NCI-H187 treated with DMSO at 0.1 percent for 48 hours (cell line): ENCODE measurements at regions not wholly inside any gene's neighbourhood (a gene's known extent, or its start where the extent isn't known, plus 50 kb on each side); places are given as distances from the start of the nearest gene placed in this dataset.
A peak's percentile ranks its signal among the peaks of the same experiment; 100 is the strongest.

Source experiments
- DNase-seq: peaks from one replicate; lab custom pipeline; 2025; lab: John Stamatoyannopoulos, UW

DNA sequence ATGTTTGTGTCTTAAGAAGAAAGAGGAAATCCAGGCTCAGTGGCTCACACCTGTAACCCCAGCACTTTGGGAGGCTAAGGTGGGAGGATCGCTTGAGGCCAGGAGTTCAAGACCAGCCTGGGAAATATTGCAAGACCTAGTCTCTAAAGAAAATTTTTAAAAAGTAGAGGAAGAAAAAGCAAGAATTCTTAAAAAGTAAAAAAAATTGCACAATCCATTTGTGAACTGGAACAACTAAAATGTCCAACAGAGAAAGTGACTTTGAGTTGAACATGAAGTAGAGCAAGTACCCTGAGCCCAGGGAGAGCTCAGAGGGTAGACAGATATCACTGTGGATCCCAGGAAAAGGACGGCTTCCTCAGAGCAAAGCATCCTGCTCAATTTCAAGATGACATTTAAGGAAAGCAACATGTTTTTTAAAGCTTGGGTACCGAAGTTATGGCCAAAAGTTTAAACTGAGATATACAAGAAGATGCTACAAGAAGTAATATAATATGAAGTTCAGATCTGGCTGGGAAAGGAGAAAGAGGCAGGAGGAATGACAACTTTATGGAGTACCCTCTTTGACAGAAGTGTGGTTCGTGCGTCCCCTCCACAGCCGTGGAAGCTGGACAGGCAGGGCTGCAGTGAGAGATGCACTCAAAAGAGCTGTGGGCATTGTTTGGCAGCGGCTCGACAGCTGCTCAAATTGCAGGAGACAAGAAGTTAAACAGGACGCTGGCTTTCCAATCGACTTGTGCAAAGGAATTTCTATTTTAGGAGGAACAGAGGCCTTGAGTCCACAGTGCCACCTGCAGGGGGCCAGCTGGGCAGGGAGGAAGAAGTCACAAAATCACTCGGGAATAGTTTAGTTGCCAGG, 201.3 kb downstream of the JCAD start:
- DNase-seq = no peak

DNA sequence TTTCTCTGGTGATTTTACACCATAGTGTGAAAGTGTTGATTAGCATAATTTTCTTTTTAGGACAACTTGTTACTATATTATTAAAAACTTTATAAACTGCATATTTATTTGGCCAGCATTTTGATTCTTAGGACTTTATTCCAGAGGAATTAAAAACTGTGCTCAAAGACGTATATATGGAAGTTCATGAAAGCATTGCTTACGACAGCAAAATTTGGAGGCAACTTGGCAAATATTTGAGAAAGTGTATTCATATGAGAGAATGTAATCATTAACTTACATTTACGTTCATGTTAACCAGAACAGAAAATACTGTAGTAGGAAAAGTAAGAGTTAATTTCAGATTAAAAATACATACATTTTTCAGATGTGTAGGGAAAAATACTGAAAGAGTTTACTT, 203.1 kb downstream of the JCAD start:
- DNase-seq = no peak

DNA sequence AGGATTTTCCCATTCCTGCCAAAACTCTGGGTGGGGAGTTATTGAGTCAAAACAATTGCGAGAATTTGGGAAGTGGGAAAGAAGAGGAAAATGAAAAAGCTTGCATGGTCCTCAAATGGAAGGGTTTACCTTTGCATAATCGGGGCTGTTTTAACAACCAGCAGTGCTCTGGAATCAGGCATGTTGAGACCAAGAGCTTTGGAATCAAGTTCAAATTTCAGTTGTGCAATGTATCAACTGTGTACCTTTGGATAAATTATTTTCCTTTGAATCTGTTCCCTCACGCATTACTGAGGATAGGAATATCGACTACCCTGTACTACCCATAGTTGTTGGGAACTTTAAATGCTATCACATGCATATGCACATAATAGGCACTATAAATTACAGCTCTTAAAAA, 205.5 kb downstream of the JCAD start:
- no peak for DNase-seq

DNA sequence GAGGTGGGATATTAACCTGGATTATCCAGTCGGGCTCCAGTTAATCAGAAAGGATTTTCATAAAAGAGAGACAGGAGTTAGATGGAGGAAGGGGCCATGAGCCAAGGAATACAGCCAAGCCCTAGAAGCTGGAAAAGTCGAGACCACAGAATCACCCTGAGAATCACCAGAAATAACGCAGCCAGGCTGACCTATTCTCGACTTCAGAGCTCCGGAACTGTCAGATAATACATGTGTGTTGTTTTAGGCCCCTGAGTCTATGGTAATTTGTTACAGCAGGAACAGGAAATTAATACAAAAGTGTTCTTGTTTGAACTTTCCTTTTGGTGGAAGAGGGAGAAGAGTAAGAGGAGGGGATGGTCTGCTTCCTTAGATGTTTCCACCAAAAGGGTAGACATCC, 208.1 kb downstream of the JCAD start:
- no peak for DNase-seq

DNA sequence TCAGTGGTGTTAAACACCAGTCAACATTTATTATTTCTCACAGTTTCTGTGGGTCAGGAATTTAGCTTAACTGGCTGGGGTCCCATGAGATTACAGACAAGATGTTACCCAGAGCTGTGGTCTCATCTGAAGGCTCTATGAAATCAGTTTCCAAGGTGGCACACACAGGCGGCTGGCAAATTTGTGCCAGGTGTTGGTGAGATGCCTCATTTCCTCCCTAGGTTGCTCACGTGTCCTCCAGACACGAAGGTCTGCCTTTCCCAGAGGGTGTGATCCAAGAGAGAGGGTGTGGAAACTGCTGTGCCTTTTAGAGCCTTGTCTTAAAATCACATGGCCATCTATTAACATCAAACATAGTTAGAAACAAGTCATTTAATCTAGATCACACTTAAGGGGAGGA, 209.0 kb downstream of the JCAD start:
- DNase-seq = no peak

DNA sequence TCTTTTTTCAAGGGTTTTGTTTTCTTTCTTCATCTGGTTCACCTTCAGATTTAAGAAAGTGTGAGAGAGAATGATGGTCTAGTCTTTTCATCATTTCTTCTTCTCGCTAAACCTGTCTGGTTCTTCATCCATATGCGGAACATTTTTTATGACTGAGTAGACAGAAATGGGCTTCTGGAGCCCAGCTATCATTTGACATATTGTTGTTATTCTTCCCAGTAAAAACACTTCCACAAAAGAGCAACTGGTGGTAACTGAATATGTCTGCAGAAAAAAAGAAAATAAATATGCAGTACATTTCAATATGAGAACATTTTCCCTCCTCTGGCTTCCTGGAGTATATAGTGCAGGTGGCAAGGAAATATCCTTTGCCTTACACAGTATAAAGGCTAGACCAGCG, 209.5 kb downstream of the JCAD start:
- DNase-seq = no peak

DNA sequence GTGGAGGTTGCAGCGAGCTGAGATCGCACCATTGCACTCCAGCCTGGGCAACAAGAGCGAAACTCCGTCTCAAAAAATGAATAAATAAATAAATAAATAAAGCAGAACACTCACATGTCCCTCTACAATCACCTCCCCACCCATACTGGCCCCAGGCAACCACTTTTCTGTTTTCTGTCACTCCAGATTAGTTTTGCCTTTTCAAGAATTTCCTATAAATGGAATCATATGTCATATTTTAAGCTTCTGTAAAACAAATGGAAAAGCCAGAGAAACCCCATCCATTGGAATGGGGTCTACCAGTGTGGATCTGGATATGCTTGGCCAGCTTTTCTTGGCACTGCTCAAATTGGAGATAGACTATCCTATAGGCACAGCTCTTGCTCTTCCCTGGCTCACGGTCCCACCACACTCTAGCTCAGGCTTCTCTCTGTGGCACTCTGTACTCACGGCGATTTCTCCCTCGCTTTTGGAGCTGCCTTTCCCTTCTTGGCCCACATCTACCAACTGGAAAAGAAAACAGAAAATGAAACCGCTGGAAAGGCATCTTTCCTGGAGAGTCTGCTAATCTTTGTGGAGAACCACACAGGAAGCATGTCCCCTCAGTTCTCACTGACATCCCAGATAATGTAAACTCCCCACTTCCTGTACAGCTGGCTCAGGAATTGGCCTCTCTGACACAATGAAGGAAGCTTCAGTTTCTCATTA, 210.1 kb downstream of the JCAD start:
- DNase-seq = no peak

DNA sequence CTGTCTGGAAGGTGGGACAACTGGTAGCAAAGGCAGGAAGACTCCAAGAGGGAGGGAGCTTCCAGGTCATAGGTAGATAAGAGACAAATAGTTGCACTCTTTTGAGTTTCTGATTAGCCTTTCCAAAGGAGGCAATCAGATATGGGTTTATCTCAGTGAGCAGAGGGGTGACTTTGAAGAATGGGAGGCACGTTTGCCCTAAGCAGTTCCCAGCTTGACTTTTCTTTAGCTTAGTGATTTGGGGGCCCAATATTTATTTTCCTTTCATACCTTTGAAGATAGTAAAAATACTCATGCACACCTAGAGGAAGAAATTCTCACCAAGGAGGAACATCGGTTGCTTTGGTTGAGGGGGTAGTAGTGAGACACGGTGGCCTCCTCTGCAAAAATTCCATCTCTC, 212.1 kb upstream of the SVIL start:
- no peak for DNase-seq

DNA sequence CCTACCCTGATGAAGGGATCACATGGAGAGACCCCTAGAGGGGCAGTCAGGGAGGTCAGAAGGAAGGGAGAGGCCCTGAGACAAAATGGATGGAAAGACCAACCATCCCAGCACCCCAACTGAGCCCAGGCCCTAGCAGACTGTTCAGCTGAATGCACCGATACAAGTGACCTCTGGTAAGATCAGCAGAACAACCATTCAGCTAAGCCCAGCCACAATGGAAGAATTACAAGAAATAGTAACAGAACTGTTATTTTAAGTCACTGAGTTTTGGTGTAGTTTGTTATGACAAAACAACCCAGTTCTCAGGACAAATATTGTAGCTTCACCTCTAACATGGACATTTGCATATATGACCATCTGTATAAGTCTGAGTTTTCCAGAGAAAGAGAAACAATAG, 210.4 kb upstream of the SVIL start:
- DNase-seq = no peak

DNA sequence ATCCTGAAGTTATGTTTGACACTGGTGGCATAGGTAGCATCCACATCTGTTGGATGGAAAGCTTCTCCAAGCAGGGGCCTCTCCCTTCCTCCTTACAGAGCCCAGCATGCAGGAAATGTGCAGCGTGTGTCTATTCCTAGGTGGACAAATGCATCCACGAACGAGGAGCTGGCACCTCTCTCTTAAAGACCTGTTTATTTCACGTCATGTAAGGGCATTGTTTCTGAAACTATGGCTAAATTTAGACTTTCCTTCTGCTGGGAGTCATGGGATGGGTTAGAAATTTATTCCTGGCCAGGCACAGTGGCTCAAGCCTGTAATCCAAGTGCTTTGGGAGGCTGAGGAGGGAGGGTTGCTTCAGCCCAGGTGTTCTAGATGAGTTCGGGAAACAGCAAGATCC, 208.4 kb upstream of the SVIL start:
- DNase-seq = no peak

DNA sequence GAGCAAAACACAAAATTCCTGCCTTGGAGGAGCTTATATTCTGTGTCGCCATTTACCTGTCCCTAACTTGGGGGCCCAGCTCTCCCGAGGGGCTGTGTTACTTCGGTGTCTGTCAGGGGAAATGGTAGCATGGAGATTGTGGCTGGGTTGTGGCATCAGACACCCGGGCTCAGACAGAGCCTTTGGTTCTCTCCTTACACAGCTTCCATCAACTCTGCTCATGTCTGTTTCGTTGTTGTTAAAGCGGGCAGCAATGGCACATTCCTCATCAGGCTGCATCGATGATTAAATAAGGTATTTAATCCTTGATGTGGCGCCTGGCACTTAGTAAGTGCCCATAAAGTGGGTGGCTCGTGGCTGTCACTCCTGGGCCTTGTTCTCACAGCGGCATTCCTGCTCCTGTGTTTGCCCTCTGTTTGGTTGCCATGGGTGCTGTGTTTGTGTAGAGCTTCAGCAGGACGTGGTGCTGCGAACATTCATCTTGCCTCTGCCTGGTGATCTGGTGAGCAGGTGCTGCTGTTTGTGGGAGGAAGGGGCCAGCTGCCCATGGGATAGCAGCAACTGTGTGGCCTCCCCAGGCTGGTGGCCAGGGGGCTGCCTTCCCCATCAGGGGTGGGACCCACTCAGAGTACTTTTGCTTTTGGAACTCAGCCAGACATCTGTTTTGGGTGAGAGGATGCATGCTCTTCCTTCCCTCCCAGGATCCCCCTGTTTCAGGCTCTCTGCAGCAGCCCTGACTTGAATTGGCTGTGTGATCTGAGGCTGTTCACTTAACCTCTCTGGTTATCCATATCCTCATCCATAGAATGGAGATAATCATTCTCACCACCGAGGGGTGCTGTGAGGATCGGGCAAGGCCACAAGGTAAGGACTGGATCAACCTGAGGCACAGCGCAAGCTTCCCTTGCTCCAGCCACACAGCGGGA, 207.2 kb upstream of the SVIL start:
- DNase-seq = peak; percentile 7

DNA sequence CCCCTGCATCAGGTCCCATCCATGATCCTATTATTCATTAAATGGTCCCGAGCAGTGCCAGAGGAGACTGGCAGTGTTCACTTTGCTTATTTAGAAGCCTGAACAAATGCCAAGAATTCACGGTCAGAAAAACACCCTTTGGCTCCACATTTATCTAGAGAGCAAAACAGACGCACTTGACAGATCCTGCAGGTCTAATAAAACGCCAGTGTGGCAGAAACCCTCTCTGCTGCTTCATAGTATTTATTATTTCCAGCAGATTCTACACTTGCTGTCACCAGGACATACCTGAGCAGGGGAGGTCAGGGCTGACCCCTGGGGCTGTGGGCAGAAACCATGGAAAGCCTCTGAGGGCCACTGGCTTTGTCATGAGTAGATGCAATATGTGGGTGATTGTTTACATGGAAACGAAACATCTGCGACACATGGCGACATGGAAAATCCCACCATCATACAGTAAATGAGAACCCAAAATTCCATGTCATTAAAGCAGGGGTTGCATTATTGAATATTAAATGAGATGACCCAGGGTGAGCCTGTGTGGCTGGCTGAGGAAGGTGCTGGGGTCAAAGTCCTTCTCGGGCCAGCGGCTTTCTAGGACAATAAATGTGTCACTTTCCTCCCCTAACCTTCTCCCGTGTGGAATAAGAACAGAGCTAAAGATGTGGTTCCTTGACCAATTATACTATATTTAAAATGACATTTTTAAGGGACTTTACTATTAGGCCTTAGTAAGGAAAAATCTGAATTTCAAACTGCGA, 205.9 kb upstream of the SVIL start:
- DNase-seq = no peak

DNA sequence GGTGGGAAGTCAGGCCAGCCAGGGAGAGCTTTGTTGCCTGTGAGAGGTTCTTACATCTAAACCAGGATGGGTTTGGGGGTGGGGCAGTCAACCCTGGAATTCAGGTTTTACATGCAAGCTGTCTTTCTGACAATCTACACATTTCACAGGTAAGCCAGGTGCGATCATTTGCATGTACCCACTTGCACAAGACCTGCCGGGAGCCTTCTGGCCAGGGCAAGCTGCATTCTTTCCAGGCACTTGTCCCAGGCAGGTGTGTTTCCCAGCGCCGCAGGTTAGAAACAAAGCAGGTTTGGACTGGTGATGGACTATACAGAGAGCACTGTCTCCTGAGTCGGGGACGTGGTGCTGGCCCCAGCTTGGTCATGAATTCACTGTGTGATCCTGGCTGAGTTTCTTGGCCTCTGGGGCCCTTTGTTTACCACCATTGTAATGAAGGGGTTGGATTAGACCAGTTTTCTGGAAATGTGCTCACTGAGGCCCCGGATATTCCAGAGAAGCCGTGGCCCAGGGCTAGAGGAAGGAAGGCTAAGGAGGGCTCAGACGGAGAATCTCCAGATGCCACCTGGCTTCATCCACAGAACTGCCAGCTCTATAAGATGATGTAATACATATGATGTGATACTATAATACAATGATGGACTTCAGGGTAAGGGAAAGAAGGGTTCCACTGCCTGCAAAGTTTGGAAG, 205.2 kb upstream of the SVIL start:
- DNase-seq = no peak

DNA sequence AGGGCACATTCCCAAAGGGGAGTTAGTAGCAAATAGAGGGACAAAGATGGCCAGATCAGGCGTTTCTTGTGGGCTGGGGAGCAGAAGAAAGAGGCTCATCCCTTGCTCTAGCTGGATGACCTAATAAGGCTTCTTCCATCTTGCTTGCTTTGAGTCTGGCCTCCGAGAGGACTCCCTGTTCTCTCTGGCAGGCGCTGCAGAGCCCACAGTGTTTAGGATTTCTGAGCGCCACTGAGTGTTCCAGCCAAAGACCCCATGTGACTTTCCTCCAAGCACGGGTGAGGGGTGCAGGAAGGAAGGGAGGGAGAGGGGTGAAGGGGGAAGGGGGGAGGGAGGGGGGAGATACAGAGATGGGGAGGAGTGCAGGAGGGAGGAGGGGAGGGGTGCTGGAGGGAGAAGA, 203.8 kb upstream of the SVIL start:
- DNase-seq = no peak

DNA sequence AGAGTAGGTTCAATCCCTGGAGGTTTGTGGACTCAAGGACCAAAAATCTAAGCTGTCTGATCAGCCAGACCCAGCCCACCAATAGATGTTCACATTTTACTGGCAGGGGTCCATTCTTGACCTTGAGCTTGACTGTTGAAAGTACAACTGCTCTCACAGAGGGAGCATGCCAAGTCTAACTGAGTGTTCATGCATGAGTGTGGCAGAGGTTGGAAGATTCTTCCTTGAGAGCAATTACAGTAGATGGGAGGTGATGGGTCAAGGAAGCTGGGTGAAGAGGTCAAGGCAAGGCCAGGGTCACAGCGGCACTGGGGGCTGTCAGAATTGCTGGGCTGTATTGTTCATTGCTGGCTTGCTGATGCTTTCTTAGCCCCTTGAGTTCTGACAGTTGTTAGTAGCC, 202.8 kb upstream of the SVIL start:
- no peak for DNase-seq

DNA sequence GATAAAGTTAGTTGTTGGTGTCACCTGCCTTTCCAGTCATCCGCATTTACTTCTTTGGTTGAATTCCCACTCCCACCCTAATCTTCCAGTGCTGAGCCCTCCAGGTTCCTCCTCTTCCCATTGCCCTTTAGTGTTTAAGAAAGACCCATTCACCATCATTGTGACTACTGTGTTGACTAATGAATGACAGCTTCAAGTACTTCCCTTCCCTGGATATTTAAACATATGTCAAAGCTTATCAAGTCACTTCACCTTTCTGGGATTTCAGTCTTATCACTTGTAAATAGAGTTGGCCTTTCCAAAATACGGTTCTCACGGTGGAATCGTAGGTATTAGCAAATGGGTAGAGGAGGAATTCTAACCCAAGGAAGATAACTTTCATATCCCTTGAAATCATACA, 201.6 kb upstream of the SVIL start:
- no peak for DNase-seq

DNA sequence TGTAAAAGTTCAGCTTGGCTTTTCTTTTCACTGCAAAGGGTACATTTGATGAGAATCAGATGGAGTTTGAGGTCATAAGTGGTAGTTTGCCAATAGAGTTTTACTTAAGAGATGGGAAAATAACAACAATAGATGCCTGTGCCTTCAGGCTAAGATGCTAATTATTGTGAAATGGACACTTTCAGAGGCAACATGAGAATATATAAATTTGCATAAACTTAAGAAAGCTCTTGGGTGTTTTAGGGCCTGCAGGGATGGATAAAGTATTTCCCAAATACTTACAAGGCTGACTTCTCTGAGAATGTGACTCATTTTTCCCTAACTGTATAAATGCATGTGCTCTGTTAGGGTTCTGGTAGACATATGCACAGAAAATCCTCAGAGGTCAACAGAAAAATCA, 200.3 kb upstream of the SVIL start:
- no peak for DNase-seq

DNA sequence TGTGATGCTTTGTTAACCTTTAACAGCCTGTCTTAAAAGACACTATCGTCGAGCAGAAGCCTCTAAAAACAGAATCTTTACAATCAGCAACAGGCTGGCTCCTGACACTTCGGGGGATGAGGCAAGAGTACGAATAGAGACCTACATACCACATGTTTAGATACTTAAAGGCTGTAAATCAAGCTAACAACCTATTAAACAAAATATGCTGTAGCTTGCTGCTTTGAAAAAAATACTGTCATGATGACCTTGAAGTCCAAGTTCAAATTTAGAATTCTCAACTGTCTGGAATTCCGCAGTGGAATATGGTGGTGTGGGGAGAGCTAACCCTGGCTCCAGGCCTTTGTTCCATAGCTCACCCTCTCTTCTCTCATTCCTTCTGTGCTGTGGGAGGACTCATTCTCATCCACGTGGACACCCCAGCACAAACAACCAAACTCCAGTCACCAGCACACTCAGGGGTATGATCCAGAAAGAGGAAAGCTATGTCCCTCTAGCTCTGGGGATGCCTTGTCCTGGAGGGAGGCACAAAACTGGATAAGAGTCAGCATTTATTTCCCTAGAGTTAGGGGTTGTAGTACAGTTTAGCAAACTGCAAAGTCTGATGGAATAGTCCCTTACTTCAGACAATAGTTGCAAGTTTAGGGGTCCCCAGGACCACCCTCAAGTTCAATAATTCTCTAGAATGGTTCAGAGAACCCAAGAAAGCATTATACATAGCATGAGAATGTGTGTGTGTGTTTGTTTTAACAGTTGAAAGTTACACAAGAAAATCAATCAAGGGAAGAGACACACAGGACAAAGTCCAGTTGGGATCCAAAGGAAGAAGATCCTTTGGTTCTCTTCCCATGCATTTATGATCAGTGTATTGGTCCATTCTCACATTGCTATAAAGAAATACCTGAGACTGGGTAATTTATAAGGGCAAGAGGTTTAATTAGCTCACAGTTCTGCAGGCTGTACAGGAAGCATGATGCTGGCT, 196.1 kb upstream of the SVIL start:
- DNase-seq = no peak

DNA sequence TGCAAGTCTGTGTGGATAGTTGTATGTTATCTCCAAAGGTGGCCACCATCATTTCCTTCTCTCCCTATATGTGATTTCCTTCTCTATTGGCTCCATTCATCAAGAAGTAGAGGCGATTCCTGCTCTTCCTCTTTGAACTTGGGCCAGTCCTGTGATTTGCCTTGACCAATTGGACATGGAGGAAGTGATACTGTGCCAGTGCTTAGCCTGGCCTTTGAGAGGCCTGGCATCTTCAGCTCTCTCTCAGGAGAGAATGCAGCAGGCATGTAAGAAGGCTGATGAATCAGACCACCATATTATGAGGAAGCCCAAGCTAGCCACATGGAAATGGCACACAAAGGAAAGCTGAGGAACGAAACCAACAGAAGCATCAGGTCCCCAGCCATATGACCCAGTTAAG, 195.0 kb upstream of the SVIL start:
- no peak for DNase-seq

DNA sequence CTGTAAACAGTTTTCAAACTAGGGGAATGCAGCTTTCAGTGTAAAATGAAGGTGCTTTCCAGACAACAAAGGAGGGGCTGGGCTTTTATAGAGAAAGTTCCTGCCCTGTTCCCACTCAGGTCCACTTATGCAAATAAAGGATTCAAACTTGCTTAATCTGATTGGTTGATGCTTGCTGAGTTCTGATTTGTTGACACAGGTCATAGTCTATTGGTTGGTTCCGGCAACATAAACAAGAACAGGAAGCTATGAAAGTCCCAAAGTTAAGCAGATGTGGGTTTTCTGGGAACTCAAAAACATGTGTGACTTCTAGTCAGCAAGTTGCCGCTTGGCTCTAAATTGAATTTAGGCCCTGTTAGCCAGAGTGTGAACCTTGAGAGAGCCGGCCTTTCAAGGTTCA, 194.2 kb upstream of the SVIL start:
- no peak for DNase-seq
